Upper lobe of left lung (tissue), 6 donors: ENCODE measurements at regions not wholly inside any gene's neighbourhood (a gene's known extent, or its start where the extent isn't known, plus 50 kb on each side); places are given as distances from the start of the nearest gene placed in this dataset.

Experiments
- ATAC-seq, 2 donors: fragments of 200-7000 bp; cut with Tn5 transposase; one replicate each; pipeline ENCODE4 v1.9.1; 2022; ENCODE audit warnings: mild to moderate bottlenecking in 2 of 2, moderate library complexity in 2 of 2; ENCODE audit not compliant: low FRiP score in 2 of 2
- DNase-seq, 2 donors: peaks; one replicate each; pipeline ENCODE4 v3.0.0-alpha.2; 2019 to 2020
- H3K27ac ChIP-seq, 4 donors: fragments of 200-600 bp; sonication (generic); one replicate each; pipeline ENCODE4 v1.5.1; 2016 to 2019
- H3K27me3 ChIP-seq, 4 donors: fragments of 200-600 bp; sonication (generic); one replicate each; pipeline ENCODE4 v1.5.1; 2017 to 2019
- H3K36me3 ChIP-seq, 4 donors: fragments of 200-600 bp; sonication (generic); one replicate each; pipeline ENCODE4 v1.5.1; 2016 to 2019
- H3K4me1 ChIP-seq, 4 donors: fragments of 200-600 bp; sonication (generic); one replicate each; pipeline ENCODE4 v1.5.1; 2018 to 2019
- H3K4me3 ChIP-seq, 4 donors: fragments of 200-600 bp; sonication (generic); one replicate each; pipeline ENCODE4 v1.5.1; 2017 to 2019; ENCODE audit warnings: mild to moderate bottlenecking in 2 of 4, moderate library complexity in 1 of 4
- H3K9me3 ChIP-seq, 4 donors: fragments of 200-600 bp; sonication (generic); one replicate each; pipeline ENCODE4 v1.5.1; 2018 to 2019
- EP300 ChIP-seq, 4 donors: sonication (generic); formaldehyde crosslinking; IDR thresholded peaks; one replicate each; pipeline ENCODE4 v1.5.1; 2017; ENCODE audit warnings: antibody characterized with exemption in 4 of 4, control low read depth in 2 of 4
- POLR2A ChIP-seq, 4 donors: fragments of 450-650 bp; IDR thresholded peaks; one replicate each; pipeline ENCODE4 v1.5.1; 2016 to 2017; ENCODE audit warnings: antibody characterized with exemption in 4 of 4, mild to moderate bottlenecking in 2 of 4
- POLR2AphosphoS5 ChIP-seq, 2 donors: sonication (generic); formaldehyde crosslinking; IDR thresholded peaks; one replicate each; pipeline ENCODE4 v1.5.1; 2017; ENCODE audit warnings: antibody characterized with exemption in 2 of 2
- WGBS, 2 donors: methylation state at CpG; one replicate each; pipeline ENCODE4 v1.1.5; 2017 to 2018; 5-methylcytosine and 5-hydroxymethylcytosine counted together
- TF ChIP-seq, protein P1 (sequence below), 6 experiments: fragments of 450-650 bp in 4 of 6; fragments of 200-600 bp in 2 of 6; sonication (generic) in 2 of 6; IDR thresholded peaks; one replicate each; pipeline ENCODE4 v1.5.1; 2016 to 2019; ENCODE audit warnings: antibody characterized with exemption in 6 of 6
- donor health status: DM: no; HTN: no; CAD: no; lungs with moderate emphysema.
- donor health status: DM: no; HTN: yes; CAD: no; lungs with severe emphysema.

DNA sequence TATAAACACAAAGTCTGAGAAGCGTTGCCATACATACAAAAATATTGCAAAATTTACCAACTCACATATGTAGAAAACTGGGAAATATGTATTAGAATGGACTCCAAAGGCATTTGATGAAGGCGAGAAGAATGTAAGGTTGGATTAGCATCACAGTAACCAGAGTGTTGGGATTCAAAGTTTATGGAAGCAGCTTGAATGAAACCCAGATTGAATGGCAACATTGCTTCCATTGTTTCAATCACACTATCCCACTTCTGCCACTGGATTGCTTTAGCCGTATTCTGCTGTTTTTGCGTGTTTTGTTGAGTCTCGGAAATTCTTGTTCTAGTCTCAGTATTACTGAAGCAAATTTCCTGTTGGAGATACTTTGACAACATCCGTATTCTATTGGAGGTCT lies 609.0 kb upstream of the LRATD1 start:
- TF ChIP-seq, protein P1, sequence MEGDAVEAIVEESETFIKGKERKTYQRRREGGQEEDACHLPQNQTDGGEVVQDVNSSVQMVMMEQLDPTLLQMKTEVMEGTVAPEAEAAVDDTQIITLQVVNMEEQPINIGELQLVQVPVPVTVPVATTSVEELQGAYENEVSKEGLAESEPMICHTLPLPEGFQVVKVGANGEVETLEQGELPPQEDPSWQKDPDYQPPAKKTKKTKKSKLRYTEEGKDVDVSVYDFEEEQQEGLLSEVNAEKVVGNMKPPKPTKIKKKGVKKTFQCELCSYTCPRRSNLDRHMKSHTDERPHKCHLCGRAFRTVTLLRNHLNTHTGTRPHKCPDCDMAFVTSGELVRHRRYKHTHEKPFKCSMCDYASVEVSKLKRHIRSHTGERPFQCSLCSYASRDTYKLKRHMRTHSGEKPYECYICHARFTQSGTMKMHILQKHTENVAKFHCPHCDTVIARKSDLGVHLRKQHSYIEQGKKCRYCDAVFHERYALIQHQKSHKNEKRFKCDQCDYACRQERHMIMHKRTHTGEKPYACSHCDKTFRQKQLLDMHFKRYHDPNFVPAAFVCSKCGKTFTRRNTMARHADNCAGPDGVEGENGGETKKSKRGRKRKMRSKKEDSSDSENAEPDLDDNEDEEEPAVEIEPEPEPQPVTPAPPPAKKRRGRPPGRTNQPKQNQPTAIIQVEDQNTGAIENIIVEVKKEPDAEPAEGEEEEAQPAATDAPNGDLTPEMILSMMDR (IDR thresholded peaks at IDR 0.05): no peak
- no peak for TF ChIP-seq POLR2AphosphoS5 (IDR thresholded peaks at IDR 0.05)
- no peak for TF ChIP-seq EP300 (IDR thresholded peaks at IDR 0.05)
- no peak for TF ChIP-seq POLR2A (IDR thresholded peaks at IDR 0.05)
- Histone ChIP-seq H3K4me1 (no peaks in the 10 kb centered on the region), H3K9me3 (no peaks in the 10 kb centered on the region), H3K36me3 (no peaks in the 10 kb centered on the region), H3K4me3 (no peak overlapping the region), H3K27me3 (no peaks in the 10 kb centered on the region), H3K27ac (no peak overlapping the region)
- WGBS, 2 donors: 87 to 94% methylated on average over 6 of the region's 6 CpGs
- DNase-seq (no peak), ATAC-seq (no peak)

DNA sequence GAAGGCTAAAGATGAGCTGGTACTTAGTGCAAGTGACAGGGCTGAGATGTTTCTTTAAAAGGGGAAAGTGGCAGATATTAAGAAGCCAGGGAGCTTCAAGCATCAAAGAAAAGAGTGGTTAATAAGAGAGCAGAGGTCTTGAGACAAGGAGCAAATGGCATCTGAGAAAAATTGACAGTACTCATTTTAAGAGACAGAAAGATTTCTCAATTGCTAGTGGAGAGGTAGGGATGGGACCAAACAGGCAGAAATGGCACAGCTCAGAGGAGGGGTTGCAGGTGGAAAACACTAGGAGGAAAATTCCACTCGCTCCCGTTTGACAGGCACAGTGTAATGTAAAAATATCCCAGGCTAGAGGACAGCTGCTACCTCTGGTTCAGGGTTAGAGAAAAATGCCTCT lies 593.4 kb upstream of the LRATD1 start:
- no peak for DNase-seq

DNA sequence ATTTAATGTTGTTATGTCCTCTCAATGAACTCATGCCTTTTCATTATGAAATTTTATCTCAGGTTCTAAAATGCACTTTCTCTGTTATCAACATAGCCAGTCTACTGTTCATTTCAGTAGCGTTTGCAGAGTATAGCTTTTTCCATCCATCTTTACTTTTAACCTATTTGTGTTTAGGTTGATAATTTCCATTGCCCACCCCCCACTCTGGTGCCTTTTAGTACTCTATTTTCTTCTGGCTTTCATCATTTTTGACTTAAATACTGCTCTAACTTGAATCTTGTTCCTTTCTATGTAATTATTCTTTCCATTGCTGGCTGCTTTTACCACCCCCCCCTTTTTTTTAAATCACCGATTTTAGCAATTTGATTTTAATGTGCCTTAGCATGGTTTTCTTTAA lies 585.0 kb upstream of the LRATD1 start:
- Histone ChIP-seq H3K27ac (no peak overlapping the region), H3K36me3 (no peaks in the 10 kb centered on the region), H3K9me3 (no peaks in the 10 kb centered on the region), H3K4me1 (no peaks in the 10 kb centered on the region), H3K4me3 (no peak overlapping the region), H3K27me3 (no peaks in the 10 kb centered on the region)
- DNase-seq: no peak
- 85 to 86% methylated on average over 2 of the region's 2 CpGs for WGBS, 2 donors
- TF ChIP-seq POLR2AphosphoS5 (IDR thresholded peaks at IDR 0.05) (no peak), POLR2A (IDR thresholded peaks at IDR 0.05) (no peak), EP300 (IDR thresholded peaks at IDR 0.05) (no peak)
- TF ChIP-seq, protein P1 (IDR thresholded peaks at IDR 0.05): no peak
- no peak for ATAC-seq

More for the DNA sequence above, 593.4 kb upstream of the LRATD1 start:
- Histone ChIP-seq H3K4me1 (no peaks in the 10 kb centered on the region), H3K27me3 (no peaks in the 10 kb centered on the region), H3K9me3 (no peaks in the 10 kb centered on the region), H3K4me3 (no peak overlapping the region), H3K36me3 (no peaks in the 10 kb centered on the region), H3K27ac (no peak overlapping the region)
- no peak for ATAC-seq
- TF ChIP-seq POLR2A (IDR thresholded peaks at IDR 0.05) (no peak), POLR2AphosphoS5 (IDR thresholded peaks at IDR 0.05) (no peak), EP300 (IDR thresholded peaks at IDR 0.05) (no peak)
- TF ChIP-seq, protein P1 (IDR thresholded peaks at IDR 0.05): no peak
- 47 to 72% methylated on average over 2 of the region's 2 CpGs for WGBS, 2 donors

DNA sequence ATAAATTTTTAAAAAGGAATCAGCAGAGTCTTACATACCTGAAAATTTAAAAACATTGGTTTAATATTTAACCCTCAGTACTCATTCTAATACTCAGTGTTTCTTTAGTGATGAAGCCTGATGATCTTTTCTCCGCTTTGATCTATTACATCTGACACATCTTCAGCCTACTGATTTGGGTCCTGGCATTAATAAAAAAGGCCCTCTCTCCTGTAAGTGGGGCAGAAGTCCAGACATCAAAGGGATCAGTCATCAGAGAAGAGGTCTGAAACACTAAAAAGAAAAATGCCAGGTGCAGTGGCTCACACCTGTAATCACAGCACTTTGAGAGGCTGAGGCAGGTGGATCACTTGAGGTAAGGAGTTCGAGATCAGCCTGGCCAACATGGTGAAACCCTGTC lies 581.1 kb upstream of the LRATD1 start:
- ATAC-seq: no peak
- WGBS, 2 donors: 80 to 98% methylated on average over 2 of the region's 2 CpGs
- Histone ChIP-seq H3K36me3 (no peaks in the 10 kb centered on the region), H3K27ac (no peak overlapping the region), H3K4me1 (no peaks in the 10 kb centered on the region), H3K27me3 (no peaks in the 10 kb centered on the region), H3K9me3 (no peaks in the 10 kb centered on the region), H3K4me3 (no peak overlapping the region)
- DNase-seq: no peak
- TF ChIP-seq POLR2AphosphoS5 (IDR thresholded peaks at IDR 0.05) (no peak), POLR2A (IDR thresholded peaks at IDR 0.05) (no peak)

DNA sequence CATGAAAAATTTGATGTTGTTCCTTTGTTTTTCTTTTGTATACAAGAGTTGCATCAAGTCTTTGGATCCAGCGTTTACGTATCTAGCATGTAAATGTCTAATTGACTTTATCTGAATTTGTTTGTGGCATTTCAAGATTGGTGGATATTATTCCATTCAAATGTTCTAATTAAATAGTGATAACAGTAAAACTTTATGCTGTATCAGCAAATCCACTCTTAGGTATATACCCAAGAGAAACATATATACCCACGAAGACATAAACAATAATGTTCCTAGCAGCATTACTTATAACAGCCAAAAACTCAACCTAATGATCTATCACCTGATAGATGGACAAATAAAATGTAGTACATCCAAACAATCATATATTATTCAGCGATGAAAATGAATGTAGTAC lies 579.4 kb upstream of the LRATD1 start:
- WGBS, 2 donors: 83 to 85% methylated on average over 4 of the region's 4 CpGs

More for the DNA sequence above, 579.4 kb upstream of the LRATD1 start:
- ATAC-seq (no peak), DNase-seq (no peak)
- Histone ChIP-seq H3K27ac (no peak overlapping the region), H3K4me1 (no peaks in the 10 kb centered on the region), H3K27me3 (no peaks in the 10 kb centered on the region), H3K4me3 (no peak overlapping the region), H3K9me3 (no peaks in the 10 kb centered on the region), H3K36me3 (no peaks in the 10 kb centered on the region)
- TF ChIP-seq, protein P1 (IDR thresholded peaks at IDR 0.05): no peak
- TF ChIP-seq POLR2A (IDR thresholded peaks at IDR 0.05): no peak
- TF ChIP-seq EP300 (IDR thresholded peaks at IDR 0.05): no peak
